HK-2 (cell line): ENCODE measurements at regions not wholly inside any gene's neighbourhood (a gene's known extent, or its start where the extent isn't known, plus 50 kb on each side); places are given as distances from the start of the nearest gene placed in this dataset.
"Not testable (repeated sequence)": the region's sequence is repeated elsewhere in the genome, so short reads cannot be mapped to it uniquely, and the experiment has no call there.

ENCODE experiments used
- DNase-seq: peaks from one replicate; pipeline ENCODE4 v3.0.0-alpha.2; 2018; ENCODE audit not compliant: unreplicated experiment

DNA sequence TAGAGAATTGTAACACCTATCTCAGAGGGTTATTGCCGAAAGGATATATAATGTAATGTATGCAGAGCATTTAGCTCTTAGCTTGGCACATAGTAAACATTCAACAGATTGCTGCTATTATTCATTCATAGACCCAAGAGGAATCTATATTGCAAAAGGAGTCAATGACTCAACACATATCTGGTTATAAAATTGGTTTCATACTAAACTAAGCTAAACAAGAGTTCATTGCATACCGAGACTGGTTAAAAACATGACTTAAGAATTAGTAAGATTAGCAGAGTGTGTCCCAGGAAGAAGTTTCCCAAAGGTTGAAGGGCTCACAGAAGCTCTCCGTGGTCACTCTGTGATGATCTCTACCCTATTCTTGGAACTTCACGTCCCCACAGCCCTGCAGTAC, 339.6 kb upstream of the CCNH start:
- DNase-seq = no peak

GRCh38 chr5:87751824-87752223, 339.1 kb upstream of the CCNH start:
- DNase-seq = no peak

DNA sequence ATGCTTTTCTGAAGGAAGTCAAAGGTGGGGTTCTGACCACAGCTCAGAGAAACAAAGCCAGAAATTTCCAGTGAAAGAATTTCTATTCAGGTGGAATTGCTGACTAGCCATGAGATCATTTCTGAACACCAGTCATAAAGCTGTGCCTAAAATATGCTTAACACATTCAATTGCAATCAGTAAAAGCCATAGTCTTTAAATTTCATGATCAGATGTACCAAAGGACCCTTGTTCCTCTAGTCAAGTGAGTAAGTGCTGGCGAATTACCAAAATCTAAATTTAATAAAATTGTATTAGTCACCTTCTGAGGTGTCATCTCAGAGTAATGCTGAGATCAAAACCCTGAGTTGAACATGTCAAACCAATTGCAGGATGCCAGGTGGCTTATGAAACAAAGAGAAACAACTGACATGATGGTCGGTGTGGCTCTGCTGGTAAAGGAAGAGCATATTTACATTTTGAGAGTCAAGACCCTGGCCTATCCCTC, 334.2 kb upstream of the CCNH start:
- no peak for DNase-seq

- DNase-seq = no peak
Measured at GRCh38 chr5:87746341-87746740, 333.6 kb upstream of the CCNH start.

DNA sequence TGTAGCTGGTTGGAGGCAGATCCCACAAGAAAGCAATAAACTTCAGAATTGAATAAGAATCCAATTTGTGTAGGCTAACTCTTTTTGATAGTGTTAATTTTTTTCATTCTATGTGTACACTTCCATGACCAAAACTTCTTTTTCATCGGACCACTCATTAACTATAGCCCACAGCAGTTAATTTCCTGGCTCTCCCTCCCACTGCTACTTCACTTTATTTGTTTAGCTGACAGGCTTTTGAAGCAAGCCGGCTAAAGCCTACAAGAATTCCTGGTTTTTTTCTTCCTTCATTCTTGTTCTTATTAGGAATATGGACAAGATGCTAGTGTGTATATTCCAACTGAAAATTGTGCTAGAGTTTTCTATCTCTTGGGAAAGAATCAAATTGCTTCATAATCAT, 329.2 kb upstream of the CCNH start:
- no peak for DNase-seq

DNA sequence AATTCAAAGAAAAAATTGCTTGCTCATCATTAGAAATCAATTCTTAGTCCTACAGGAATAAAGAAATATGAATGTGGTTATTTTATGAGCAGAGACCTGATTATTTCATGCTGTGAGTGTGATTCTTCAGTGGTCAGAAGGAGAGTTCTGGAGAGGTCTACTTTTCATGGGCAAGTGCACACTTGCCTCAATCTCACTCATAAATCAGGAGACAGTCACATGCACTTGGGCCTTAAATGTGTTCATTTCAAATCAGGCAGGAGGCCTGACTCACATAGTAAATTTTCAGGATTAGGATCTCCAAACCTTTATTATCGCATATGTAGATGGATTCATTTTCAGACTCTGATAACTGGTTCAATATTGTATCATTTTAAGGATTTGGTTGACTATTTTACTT, 323.2 kb upstream of the CCNH start:
- no peak for DNase-seq

DNA sequence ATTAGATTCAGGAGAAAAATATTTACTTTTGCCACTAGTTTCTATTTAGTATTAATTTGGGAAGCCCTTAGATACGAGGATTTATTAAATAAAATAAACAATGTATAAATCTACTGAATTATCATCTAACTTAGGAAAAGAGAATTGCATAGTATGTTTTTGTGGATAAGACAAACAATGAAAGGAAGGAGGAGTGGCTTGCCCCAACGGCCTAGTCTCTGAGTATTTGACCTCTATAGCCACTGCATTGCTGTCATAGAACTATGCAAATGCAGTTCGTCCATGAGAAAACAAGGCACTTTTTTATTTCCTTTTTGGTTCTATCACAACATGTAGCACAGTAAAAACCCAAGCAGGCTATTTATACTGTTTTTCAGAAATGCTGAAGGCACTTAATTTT, 321.2 kb upstream of the CCNH start:
- no peak for DNase-seq

DNA sequence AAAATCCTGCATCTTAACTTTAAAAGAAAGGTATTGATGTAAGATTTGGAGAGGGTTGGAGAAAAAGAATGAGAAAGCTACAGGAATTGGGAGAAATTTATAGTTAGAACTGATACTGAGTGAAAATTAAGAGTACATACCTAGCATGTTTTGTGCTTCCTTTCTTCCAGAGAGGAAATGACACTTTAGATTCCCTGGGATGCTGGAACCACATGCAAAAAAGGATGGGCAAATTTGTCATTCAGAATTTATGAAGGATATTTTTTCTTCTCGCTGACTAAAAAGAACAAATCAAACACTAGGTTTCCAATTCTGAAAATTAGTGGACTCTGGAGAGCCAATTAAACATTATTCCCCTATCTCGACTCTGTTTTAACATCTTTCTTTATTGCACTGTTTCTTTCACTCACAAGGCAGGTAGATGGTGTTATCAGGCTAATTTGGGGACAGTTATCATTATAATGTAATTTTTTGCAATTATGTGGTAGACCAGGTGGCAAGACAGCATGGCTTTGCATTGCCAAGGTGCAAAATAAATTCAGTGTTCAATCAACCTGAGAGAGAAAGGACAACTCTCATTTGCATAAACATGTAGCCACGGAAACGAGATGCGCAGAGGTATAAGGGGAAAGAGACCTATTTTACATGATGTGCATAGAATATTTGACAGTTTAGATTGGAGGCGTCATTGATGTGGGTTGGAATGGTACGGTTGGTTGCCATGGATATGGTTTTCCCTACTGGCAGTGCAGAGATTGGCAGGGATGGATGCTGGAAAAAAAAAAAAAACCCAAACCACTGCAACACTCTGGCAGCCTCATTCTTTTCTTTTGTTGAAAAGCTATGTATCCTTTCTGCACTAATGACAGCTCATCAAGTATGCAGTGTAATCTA, 320.4 kb upstream of the CCNH start:
- no peak for DNase-seq

DNA sequence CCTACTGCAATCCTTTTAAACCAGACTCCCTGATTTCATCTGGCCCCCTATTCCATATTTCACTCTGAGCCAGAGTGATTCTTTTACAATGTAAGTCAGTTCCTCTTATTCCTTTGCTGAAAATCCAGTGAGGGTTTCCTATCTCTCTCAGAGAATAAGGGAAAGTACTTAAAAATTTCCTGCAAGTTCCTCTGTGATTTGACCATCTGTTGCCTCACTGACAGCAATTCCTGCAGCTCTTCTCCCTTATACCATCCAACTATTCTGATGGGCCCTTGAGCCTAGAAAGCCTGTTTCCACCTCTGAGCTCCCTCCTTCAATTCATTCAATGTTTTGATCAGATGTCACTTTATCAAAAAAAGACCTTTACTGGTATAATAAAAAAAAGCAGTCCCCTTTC, 317.1 kb upstream of the CCNH start:
- no peak for DNase-seq

DNA sequence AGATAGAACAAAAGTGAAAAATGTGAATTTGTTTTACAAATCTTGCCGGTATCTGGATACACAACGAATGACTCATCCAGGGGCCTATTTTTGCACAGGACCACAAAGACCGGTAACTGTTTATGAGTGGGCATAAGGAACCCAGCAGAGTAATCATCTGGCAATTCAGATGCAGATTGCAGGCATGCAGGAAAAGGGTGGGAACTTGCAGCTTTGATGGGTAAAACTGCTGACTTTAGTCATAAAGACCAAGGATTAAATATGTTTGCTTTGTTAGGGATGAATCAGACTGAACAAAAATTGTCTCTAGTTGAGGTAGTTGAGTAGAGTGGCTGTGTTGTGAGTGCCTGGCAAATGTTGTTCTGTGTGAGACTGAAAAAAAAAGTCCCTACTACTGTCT, 309.6 kb upstream of the CCNH start:
- DNase-seq = no peak

DNA sequence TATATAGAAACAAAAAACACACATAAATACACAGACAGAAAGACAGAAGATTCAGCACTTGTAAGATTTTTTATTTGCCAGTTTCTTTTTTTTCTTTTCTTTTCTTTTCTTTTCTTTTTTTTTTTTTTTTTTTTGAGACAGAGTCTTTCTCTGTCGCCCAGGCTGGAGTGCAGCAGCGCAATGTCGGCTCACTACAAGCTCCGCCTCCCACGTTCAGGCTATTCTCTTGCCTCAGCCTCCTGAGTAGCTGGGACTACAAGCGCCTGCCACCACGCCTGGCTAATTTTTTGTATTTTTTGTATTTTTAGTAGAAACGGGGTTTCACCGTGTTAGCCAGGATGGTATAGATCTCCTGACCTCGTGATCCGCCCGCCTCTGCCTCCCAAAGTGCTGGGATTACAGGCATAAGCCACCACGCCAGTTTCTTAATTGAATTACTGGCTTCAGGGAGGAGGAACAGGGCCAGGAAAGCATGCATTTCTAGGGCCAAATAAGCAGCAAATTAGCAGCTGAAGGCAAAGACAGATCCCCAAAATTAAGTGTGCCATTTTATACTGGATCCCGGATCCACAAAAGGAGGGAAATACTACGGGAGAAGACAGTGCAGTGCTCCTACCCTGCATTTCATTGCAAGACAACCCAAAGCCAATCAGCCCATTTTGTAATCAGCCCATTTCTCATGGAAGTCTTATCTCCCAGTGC, 305.6 kb upstream of the CCNH start:
- DNase-seq = not testable (repeated sequence)

DNA sequence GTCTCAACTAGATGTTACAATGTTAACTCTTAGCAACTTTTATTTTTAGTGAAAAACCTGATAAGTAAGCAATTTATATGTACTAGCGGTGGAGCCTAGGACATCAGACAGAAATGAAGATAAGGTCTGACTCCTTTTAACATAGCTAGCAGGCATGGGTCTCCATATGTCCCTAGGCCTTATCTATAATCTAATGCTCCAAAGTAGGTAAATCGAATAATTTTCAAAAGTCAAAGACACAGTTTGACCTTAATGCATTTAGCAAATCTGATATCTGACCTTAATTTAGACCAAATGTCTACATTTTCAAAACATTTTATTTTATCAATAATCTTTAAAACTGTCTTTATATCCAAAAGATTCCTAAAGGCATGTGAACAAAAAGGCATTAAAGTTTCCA, 305.0 kb upstream of the CCNH start:
- DNase-seq = no peak

DNA sequence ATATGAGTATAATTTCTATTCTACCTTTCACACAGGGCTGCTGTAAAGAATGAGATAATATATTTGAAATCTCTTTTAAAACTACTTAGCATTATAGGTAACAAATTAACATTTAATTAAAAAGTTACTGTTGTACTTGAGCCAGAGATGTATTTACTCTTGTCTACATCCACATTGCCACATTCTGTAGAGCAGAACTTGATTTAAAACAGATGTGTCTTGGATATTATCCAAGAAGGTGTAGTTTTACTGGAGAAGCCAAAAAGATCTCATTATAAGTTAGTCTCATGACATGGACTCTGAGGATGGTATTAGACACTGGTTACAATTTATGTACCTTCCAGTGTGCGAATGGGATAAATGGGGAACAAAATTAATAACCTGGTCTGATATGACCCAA, 293.1 kb upstream of the CCNH start:
- no peak for DNase-seq

- no peak for DNase-seq
Measured at GRCh38 chr5:87686975-87687374, 274.2 kb upstream of the CCNH start.

DNA sequence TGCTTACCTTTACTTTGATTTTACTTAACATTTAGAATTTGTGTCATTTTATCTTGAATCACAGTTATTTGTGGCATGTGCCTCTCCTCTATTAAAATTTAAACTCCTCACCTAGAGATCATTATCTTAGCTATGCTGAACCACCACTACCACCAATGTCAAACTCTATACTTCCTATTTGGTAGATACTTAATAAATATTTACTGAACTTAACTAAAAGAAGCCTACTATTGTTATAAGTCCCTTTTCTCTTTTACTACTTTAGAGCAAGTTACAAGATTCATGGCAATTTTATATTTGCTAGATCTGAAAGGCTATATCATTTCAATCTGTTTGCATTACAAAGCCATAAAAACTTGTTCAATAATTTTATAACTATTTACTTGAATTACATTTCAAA, 273.3 kb upstream of the CCNH start:
- no peak for DNase-seq

DNA sequence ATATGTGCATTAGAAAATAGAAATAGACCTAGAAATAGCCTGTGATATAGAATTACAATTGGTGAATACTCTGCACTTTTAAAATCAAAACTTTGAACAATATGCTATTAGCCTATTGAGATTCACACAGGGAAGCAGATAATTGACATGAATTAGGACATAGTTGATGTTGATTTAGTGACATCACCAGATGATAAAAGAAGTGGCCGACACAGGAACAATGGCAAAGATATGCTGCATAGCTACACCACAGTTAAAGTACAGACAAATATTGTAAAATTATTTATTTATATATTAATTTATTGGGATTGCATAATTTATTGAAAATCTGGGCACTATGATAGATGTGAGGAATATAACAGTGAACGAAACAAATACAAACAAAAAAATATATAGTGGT, 261.5 kb upstream of the CCNH start:
- no peak for DNase-seq

GRCh38 chr5:87671146-87671545, 258.4 kb upstream of the CCNH start:
- DNase-seq = no peak

- no peak for DNase-seq
Measured at GRCh38 chr5:87665166-87665565, 252.4 kb upstream of the CCNH start.

DNA sequence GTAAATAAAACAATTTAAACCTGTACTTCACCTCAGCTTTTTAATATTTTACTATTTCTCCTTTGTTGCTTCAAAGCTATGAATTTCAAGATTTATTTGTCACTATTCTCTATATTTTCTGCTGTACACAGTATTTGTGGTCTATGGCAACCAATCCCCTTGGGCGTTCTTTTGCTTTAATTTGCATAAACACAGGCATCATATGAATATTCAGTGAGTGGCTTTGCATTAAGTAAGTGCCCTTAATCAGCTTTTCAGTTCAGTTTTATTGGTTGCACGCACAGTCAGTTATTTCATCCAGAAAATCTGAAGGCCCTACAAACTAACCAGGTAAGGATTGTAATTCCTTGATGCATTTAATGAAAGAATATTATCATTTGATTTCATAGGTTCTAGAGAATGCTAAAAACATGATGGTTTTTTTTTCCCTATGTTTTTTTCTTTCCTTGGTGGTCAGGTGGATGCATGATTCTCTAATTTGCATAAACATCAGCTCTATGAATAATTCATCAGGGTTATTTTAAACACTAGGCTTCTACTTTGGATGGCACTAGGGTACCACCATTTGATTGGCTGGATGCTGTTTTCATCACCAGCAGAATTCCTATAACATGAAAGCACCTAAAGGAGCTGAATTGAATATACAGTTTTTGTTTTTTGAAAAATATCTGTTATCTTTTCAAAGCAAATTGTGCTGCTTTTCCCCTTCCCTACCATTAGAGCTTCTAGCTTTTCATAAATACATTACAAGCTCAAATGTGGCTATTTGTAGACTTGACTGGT, 249.2 kb upstream of the CCNH start:
- DNase-seq = no peak

DNA sequence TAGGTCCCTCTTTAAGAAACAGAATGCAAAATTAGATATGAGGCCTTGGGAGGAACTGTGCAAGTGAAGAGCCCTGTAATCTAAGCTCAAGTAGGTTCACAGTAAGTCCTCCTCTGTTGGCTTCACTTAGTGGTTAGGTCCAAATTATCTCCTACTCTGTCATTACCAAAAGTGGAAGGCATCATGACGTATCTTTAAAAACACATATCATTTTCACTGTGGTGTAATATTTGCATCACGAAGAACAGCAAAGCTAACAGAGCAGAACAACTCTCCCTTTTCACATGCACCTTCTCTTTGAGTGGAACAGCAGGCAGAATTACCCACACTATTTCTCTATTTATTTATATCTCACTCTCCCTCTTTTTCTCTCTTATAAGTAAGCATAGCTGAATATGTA, 240.5 kb upstream of the CCNH start:
- no peak for DNase-seq

DNA sequence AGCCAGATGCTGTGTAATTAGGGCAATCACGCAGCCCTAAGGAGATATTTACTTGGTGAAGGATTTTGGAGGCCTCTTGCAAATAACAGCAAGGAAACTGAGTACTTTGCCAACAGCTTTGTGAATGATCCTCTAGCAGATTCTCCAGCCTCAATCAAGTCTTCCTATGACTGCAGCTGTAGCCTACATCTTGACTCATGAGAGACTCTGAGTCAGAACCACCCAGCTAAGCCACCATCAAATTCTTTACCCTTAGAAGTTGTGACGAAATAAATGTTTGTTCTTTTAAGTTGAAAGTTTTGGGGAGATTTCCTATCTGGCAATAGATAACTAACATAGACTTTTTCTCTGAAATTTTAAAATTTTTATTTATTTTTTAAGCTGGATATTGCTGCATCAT, 237.6 kb upstream of the CCNH start:
- no peak for DNase-seq

DNA sequence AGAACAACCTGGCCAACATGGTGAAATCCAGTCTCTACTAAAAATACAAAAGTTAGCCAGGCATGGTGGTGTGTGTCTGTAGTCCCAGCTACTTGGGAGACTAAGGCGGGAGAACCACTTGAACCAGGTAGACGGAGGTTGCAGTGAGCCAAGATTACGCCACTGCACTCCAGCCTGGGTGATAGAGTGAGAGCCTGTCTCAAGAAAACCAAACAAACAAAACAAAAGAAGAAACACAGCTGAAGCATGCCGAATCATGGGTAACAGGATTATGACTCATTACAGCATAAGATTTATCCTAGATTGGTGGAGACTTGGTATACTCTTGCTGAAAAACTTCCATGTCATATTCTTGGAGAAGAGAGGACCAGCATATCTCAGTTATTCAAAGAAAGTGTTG, 236.7 kb upstream of the CCNH start:
- DNase-seq = no peak

DNA sequence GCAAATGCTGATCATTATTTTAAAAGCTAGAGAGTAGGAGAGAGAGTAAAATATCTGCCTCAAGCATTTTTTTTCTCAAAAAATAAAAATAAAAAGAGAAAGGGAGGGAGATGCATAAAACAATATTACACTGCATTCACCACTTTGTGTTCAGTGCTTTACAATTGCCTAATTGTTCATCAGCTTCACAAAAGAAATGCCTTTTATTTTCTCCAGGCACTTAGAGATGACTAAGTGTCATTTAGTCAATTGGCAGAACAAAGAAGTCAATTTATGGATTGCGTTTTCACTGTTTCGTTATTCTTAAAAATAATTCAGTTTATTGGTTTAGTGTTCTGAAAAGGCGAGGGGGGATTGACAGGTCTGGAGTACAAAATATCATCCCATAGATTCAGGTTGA, 232.5 kb upstream of the CCNH start:
- no peak for DNase-seq
